ENCODE measurements at regions not wholly inside any gene's neighbourhood (a gene's known extent, or its start where the extent isn't known, plus 50 kb on each side); places are given as distances from the start of the nearest gene placed in this dataset.
"Not testable (repeated sequence)": the region's sequence is repeated elsewhere in the genome, so short reads cannot be mapped to it uniquely, and the experiment has no call there.

DNA sequence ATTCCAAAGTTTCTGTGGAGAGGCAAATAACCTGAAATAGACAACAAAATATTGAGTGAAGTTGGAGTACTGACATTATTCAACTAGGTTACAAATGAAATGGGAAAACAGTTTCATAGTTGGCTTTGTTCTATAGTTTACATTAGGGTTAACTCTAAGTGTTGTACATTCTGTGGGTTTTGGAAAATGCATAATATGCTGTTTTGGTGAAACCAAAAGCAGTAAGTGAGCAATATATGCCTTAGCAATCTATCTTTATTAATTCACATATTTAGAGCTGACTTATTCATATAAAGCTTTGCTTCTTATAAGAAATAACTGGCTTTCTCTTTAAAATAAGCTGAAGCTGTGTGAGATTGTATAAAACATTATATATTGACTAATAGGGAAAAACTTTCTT lies 157.5 kb upstream of the AHI1 start:
- Histone ChIP-seq H3K4me3 (no peak overlapping the region), H3K27ac (no peak overlapping the region), H3K4me1 (no peaks in the 10 kb centered on the region), H3K9me3 (replicated peaks) (no peaks in the 10 kb centered on the region), H3K36me3 (no peaks in the 10 kb centered on the region), H3K27me3 (no peaks in the 10 kb centered on the region)
- DNase-seq, result no peak

GRCh38 chr6:135657207-135657606 lies 159.7 kb upstream of the AHI1 start:
- no peak for DNase-seq
- Histone ChIP-seq H3K27me3 (no peaks in the 10 kb centered on the region), H3K27ac (no peak overlapping the region)

DNA sequence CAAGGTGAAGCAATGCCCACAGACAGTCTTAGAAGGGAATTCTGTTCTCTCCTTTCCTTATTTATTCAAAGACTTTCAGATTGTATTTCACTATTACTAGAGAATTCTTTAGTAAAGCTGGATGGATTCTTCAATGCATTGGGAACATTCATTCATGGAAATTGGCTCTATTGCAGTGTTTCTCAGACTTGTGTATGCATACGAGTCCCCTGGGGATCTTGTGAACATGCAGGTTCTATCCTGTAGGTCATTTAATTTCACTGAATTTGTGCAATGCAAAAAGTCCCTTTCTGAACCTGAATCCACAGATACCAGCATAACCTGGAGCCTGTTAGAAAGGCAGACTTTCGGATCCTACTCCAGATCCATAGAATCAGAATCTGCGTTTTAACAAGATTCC lies 160.9 kb upstream of the AHI1 start:
- Histone ChIP-seq H3K27me3 (no peaks in the 10 kb centered on the region), H3K27ac (no peak overlapping the region), H3K9me3 (replicated peaks) (no peaks in the 10 kb centered on the region)

More at GRCh38 chr6:135657207-135657606, 159.7 kb upstream of the AHI1 start:
- Histone ChIP-seq H3K36me3 (no peaks in the 10 kb centered on the region), H3K9me3 (replicated peaks) (no peaks in the 10 kb centered on the region), H3K4me3 (no peak overlapping the region), H3K4me1 (no peaks in the 10 kb centered on the region)

DNA sequence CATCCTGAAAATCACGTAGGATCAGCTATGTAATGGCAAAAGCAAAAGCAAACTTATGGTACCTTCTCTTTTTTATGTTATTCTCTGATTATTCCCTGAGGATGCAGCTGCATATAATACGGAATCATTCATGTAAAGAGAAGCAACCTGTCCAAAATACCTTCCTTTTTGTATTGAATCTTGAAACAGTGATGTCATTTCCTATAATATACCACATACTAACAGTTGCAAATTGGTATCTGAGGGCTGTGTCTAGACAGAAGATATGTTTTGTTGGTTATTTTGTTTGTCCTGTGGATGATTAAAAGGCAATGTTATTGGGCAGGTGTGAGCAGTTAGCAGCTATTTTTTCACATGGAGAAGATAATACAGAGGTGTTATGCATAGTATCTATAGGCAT lies 161.4 kb upstream of the AHI1 start:
- H3K27ac ChIP-seq, result no peak overlapping the region
- H3K9me3 ChIP-seq (replicated peaks), result no peaks in the 10 kb centered on the region
- H3K27me3 ChIP-seq, result no peaks in the 10 kb centered on the region

More for the DNA sequence above, 160.9 kb upstream of the AHI1 start:
- H3K4me3 ChIP-seq, result no peak overlapping the region
- no peaks in the 10 kb centered on the region for H3K36me3 ChIP-seq
- DNase-seq, result no peak
- H3K4me1 ChIP-seq, result no peaks in the 10 kb centered on the region

GRCh38 chr6:135664527-135664926 lies 167.0 kb upstream of the AHI1 start:
- Histone ChIP-seq H3K27ac (no peak overlapping the region), H3K9me3 (replicated peaks) (no peaks in the 10 kb centered on the region), H3K27me3 (no peaks in the 10 kb centered on the region), H3K4me1 (peaks cover 13% of the 10 kb centered on the region), H3K4me3 (no peak overlapping the region), H3K36me3 (no peaks in the 10 kb centered on the region)
- DNase-seq, result no peak

More for the DNA sequence above, 161.4 kb upstream of the AHI1 start:
- Histone ChIP-seq H3K4me1 (no peaks in the 10 kb centered on the region), H3K4me3 (no peak overlapping the region), H3K36me3 (no peaks in the 10 kb centered on the region)
- DNase-seq, result no peak

DNA sequence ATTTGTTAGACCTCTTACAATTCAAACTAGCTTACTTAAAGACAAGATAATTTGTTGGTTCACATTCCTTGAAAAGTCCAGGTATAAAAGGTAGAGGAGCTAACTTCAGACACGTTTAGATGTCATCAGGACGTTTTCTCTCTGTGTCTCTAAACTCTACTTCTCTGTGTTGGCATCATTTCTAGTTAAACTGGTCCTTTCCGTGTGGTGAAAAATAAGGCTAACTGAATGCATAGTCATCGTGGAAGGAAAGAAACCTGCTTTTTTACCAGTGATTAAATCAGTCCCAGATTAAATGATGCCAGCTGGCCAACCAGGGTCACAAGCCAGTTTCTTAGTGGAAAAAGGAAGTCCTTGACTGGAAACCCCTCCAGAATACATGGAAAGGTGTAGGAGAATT lies 168.4 kb upstream of the AHI1 start:
- H3K27me3 ChIP-seq, result no peaks in the 10 kb centered on the region
- DNase-seq, result no peak
- no peak overlapping the region for H3K27ac ChIP-seq
- peaks cover 13% of the 10 kb centered on the region for H3K4me1 ChIP-seq
- no peak overlapping the region for H3K4me3 ChIP-seq
- no peaks in the 10 kb centered on the region for H3K36me3 ChIP-seq
- H3K9me3 ChIP-seq (replicated peaks), result no peaks in the 10 kb centered on the region

- H3K4me3 ChIP-seq, result peak overlapping the region; percentile 29
- DNase-seq, result peak; percentile 70 to 81
- no peaks in the 10 kb centered on the region for H3K27me3 ChIP-seq
- H3K4me1 ChIP-seq, result peaks cover 13% of the 10 kb centered on the region
- H3K9me3 ChIP-seq (replicated peaks), result no peaks in the 10 kb centered on the region
- H3K36me3 ChIP-seq, result no peaks in the 10 kb centered on the region
- peak overlapping the region; percentile 42 for H3K27ac ChIP-seq
Observed at GRCh38 chr6:135667691-135668455, 170.3 kb upstream of the AHI1 start.

DNA sequence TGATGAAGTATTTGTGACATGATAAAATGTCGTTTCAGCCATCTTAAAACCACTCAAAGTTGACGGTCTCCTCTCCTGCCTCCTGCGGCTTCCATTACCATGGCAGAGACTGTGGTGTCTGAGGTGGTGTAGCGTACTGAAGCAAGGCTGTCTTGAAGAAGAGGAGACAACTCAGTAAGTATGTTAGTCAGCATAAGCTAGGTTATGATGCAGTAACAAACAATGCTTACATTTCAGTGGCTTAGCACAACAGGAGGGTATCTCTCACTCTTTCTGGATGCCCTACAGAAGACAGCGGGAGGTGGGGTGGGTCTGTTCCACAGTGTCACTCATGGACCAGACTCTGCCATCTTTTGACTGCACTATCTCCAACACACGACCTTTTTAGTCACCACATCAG lies 174.7 kb upstream of the AHI1 start:
- Histone ChIP-seq H3K36me3 (no peaks in the 10 kb centered on the region), H3K4me3 (no peak overlapping the region), H3K4me1 (peaks cover 18% of the 10 kb centered on the region), H3K27ac (no peak overlapping the region), H3K27me3 (no peaks in the 10 kb centered on the region), H3K9me3 (replicated peaks) (no peaks in the 10 kb centered on the region)
- DNase-seq, result no peak

- peaks cover 11% of the 10 kb centered on the region; the same call in 1 of the 2 replicates for H3K4me1 ChIP-seq
- H3K36me3 ChIP-seq, result no peaks in the 10 kb centered on the region
- H3K4me3 ChIP-seq, result no peak overlapping the region
- no peaks in the 10 kb centered on the region for H3K9me3 ChIP-seq (replicated peaks)
- no peaks in the 10 kb centered on the region for H3K27me3 ChIP-seq
- H3K27ac ChIP-seq, result no peak overlapping the region
- DNase-seq, result no peak
Observed at GRCh38 chr6:135673501-135674309, 176.2 kb upstream of the AHI1 start.

DNA sequence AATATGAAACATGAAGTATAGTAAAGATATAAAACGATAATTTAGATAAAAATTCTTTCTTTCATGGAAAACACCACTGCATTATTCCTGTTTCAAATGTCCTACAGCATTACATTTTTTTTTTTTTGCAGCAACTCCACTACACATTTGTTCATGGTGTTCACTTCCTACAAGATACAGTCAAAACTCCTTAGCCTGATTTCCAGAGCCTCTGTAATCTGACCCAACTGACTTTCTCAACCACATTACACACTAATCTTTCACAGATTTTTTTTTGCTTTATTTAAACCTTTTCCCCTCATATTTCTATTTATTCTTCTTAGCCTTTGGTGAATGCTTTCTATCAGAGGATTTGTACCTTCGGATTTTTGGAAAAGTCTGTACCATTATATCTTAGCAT lies 176.5 kb upstream of the PDE7B start:
- H3K27me3 ChIP-seq, result no peaks in the 10 kb centered on the region
- no peak overlapping the region for H3K27ac ChIP-seq
- no peak for DNase-seq
- H3K4me3 ChIP-seq, result no peak overlapping the region
- H3K4me1 ChIP-seq, result peaks cover 7% of the 10 kb centered on the region; the same call in 1 of the 2 replicates
- no peaks in the 10 kb centered on the region for H3K9me3 ChIP-seq (replicated peaks)
- no peaks in the 10 kb centered on the region for H3K36me3 ChIP-seq

- H3K9me3 ChIP-seq (replicated peaks), result no peaks in the 10 kb centered on the region
- H3K27ac ChIP-seq, result no peak overlapping the region
- peaks cover 7% of the 10 kb centered on the region; the same call in 1 of the 2 replicates for H3K4me1 ChIP-seq
- no peaks in the 10 kb centered on the region for H3K36me3 ChIP-seq
- peak; percentile 22 to 67 for DNase-seq
- H3K4me3 ChIP-seq, result no peak overlapping the region
- H3K27me3 ChIP-seq, result no peaks in the 10 kb centered on the region
Observed at GRCh38 chr6:135675862-135676261, 175.6 kb upstream of the PDE7B start.

DNA sequence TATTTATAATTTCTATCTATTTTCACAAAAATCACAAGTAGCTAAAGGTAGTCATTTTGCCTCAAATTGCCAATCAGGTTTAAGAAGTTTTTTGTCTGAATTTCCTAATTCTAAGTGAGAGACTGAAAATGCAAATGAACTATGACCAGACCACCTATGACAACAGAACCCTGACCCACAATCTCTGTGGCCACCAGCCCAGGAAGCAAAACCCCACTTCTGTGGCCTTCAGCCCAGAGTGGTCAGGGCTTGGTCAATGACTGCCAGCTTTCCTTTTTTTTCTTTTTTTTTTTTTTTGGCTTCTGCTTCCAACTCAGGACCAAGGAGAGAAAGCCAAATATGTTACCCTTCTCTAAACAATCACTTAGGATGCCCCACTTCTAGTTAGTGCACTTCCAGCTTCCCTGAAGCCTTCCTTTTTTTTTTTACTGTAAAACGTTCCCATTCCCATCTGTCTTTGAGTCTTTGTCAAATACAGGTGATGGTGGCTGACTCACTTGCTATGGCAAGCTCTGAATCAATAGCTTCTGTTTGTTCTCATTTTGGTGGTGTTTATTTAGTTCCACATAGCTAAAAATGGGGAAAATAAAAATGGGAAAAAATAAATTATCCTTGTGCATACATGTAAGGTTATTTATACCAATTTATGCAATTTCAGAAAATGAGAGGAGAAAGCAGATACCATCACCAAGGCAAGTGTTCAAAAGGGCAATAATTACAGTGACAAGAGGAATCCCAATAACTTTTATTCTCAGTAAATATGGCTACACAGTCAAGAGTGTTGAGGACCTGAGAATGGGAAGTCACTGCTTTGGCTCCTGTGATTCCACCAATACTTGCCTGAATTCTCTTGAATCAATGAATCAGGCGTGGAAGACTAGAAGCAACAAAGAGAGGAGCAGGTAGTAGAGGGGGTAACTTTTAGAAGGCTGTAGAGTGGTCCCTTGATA lies 170.3 kb upstream of the PDE7B start:
- DNase-seq, result no peak
- H3K27me3 ChIP-seq, result no peaks in the 10 kb centered on the region
- H3K36me3 ChIP-seq, result no peaks in the 10 kb centered on the region
- no peak overlapping the region for H3K27ac ChIP-seq
- no peak overlapping the region for H3K4me3 ChIP-seq
- no peaks in the 10 kb centered on the region for H3K9me3 ChIP-seq (replicated peaks)
- no peaks in the 10 kb centered on the region for H3K4me1 ChIP-seq

DNA sequence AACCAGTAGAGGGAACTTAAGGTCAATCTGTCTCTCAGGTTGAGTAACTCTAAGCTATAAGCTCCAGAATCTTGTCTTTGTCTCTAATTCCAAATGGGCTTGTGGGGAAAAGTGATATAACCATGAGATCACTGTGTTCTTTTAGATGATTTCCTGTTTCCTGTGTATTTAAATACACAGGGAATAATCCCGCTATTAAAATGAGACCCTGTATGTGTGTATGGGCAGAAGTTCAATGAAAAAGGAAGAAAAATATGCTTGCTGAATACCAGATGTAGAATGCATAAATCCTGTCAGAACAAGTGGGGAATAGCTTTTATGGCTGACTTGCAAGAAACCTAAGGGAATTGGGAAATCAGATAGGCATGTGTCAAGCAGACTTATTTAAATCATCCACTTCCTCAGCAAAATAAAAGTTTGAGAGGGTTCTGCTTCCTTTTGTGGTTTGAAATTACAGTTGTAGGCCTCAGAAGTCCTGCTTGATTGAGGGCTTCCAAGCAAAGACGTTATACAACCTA lies 164.7 kb upstream of the PDE7B start:
- Histone ChIP-seq H3K4me1 (no peaks in the 10 kb centered on the region), H3K27ac (no peak overlapping the region), H3K36me3 (no peaks in the 10 kb centered on the region), H3K4me3 (no peak overlapping the region), H3K27me3 (no peaks in the 10 kb centered on the region), H3K9me3 (replicated peaks) (no peaks in the 10 kb centered on the region)
- DNase-seq, result no peak

GRCh38 chr6:135688476-135688875 lies 163.0 kb upstream of the PDE7B start:
- not testable (repeated sequence) for DNase-seq; H3K27me3 ChIP-seq; H3K36me3 ChIP-seq; H3K27ac ChIP-seq; H3K4me3 ChIP-seq; H3K9me3 ChIP-seq (replicated peaks); H3K4me1 ChIP-seq

Measured in SJCRH30 (cell line).